ENCODE measurements at regions not wholly inside any gene's neighbourhood (a gene's known extent, or its start where the extent isn't known, plus 50 kb on each side); places are given as distances from the start of the nearest gene placed in this dataset.

DNA sequence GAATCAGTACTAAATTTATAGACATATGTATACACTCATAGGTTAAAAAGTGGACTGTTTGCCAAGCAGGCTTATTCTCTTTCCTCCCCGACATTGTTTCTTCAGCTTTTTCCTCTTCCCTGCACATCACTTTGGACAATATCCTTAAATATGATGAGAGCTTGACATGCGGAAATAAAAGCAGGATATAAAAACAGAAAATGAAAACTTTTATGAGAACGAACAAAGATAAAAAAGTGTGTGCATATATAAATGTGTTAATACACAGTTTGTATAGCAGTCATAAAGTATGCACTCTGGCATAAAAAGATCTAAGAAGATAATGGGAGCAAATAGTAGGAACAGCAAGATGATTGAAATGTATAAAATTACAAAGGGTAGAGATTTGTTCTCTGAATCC is 86.4 kb upstream of the IFNE start:
- TF ChIP-seq CTCF (IDR thresholded peaks at IDR 0.05) (no peak), POLR2AphosphoS5 (IDR thresholded peaks at IDR 0.05) (no peak), POLR2A (IDR thresholded peaks at IDR 0.05) (no peak)

Data from gastroesophageal sphincter (tissue), 3 donors.